C4-2B (cell line): ENCODE measurements at regions not wholly inside any gene's neighbourhood (a gene's known extent, or its start where the extent isn't known, plus 50 kb on each side); places are given as distances from the start of the nearest gene placed in this dataset.

Experiments
- ZFX ChIP-seq: fragments of 450-650 bp; IDR thresholded peaks from 2 replicates; pipeline ENCODE4 v1.6.1; 2017
- TF ChIP-seq, protein P1 (sequence below): fragments of 450-650 bp; conservative IDR thresholded peaks from 2 replicates; pipeline ENCODE4 v1.5.1; 2017; ENCODE audit warnings: mild to moderate bottlenecking

DNA sequence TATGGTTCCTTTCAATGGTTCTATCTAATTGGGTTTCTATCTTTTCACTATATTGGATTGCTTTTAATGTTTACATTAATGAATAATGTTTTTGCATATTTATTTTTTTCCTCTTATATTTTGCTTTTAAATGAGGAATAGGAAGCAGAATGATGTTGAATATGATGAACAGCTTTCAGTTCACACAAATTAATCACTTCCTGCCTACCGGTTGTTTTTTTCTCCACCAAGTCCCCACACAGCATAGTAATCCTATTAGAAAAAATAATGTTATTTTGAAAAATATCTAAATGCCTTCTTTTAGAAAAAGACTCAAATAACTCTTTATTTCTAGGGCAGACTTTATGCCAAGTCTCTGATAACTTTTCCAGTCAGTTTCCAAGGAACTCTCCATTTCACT lies 184.9 kb upstream of the MIR17HG start:
- TF ChIP-seq, protein P1, sequence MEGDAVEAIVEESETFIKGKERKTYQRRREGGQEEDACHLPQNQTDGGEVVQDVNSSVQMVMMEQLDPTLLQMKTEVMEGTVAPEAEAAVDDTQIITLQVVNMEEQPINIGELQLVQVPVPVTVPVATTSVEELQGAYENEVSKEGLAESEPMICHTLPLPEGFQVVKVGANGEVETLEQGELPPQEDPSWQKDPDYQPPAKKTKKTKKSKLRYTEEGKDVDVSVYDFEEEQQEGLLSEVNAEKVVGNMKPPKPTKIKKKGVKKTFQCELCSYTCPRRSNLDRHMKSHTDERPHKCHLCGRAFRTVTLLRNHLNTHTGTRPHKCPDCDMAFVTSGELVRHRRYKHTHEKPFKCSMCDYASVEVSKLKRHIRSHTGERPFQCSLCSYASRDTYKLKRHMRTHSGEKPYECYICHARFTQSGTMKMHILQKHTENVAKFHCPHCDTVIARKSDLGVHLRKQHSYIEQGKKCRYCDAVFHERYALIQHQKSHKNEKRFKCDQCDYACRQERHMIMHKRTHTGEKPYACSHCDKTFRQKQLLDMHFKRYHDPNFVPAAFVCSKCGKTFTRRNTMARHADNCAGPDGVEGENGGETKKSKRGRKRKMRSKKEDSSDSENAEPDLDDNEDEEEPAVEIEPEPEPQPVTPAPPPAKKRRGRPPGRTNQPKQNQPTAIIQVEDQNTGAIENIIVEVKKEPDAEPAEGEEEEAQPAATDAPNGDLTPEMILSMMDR: no peak
- TF ChIP-seq ZFX: no peak
